ENCODE measurements at regions not wholly inside any gene's neighbourhood (a gene's known extent, or its start where the extent isn't known, plus 50 kb on each side); places are given as distances from the start of the nearest gene placed in this dataset.

DNA sequence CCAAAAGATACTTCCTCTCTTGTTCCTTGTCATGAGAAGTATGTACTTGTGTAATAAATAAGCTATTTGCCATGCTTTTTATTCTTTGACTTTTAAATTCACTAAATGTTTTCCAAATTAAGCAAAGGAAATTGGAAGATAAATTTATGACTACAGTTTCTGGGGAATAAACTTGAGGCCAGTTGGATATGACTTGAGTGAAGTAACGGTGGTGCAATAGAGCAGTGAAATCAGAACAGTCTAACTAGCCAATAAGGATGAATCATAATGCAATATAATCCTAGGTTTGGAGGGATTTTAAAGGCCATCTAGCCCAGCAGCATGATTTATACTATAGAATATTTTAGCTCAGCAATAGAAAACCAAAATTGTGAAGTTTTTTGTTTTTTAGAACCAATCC lies 183.8 kb upstream of the TCF21 start:
- no peaks in the 10 kb centered on the region for H3K9me3 ChIP-seq (replicated peaks; ENCODE audit: control insufficient read depth, insufficient read depth, low read length)
- ChIA-PET CTCF (interaction anchor here (0.6 kb wide), 1 partner anchor 334 kb away, joined by 3 read pairs; no protein-coding TSS in a partner anchor), POLR2A (no interaction called here)
- H3K9ac ChIP-seq (replicated peaks; ENCODE audit: extremely low read depth, insufficient read depth, low read length), result no peak overlapping the region
- no peak overlapping the region for H3K4me3 ChIP-seq (replicated peaks in 1 of 3; ENCODE audit: insufficient read depth in 1 of 3, low read depth in 1 of 3, low read length in 3 of 3)
- H3K79me2 ChIP-seq (ENCODE audit: control insufficient read depth, insufficient read depth, low read length), result no peaks in the 10 kb centered on the region
- no peak overlapping the region for H2AFZ ChIP-seq (ENCODE audit: low read depth, low read length)
- H4K20me1 ChIP-seq (replicated peaks; ENCODE audit: control insufficient read depth, extremely low read depth, insufficient read depth, low read length), result no peaks in the 10 kb centered on the region
- no peak overlapping the region for H3K4me2 ChIP-seq (ENCODE audit: insufficient read depth, low read length)
- TF ChIP-seq MYC (IDR thresholded peaks at IDR 0.05; ENCODE audit: low read depth, low read length), result no peak
- TF ChIP-seq FOS (IDR thresholded peaks at IDR 0.05; ENCODE audit: borderline replicate concordance, insufficient read depth, low read length), result no peak
- no peak for TF ChIP-seq POLR2AphosphoS5 (IDR thresholded peaks at IDR 0.05; ENCODE audit: insufficient read depth, low read depth, low read length)
- no peak for TF ChIP-seq EZH2 (IDR thresholded peaks at IDR 0.05; ENCODE audit: borderline replicate concordance, low read depth, low read length, severe bottlenecking)
- TF ChIP-seq, protein P1, sequence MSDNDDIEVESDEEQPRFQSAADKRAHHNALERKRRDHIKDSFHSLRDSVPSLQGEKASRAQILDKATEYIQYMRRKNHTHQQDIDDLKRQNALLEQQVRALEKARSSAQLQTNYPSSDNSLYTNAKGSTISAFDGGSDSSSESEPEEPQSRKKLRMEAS (IDR thresholded peaks at IDR 0.05; ENCODE audit: insufficient read depth, insufficient read length), result no peak
- no peak for TF ChIP-seq POLR2A (IDR thresholded peaks at IDR 0.05; ENCODE audit: low read depth, low read length)
- no peak for TF ChIP-seq GATA2 (IDR thresholded peaks at IDR 0.05; ENCODE audit: insufficient read depth, insufficient read length, low read depth, low read length)
- TF ChIP-seq JUN (IDR thresholded peaks at IDR 0.05; ENCODE audit: borderline replicate concordance, insufficient read depth, insufficient read length, low read depth), result no peak
- TF ChIP-seq, protein P2, sequence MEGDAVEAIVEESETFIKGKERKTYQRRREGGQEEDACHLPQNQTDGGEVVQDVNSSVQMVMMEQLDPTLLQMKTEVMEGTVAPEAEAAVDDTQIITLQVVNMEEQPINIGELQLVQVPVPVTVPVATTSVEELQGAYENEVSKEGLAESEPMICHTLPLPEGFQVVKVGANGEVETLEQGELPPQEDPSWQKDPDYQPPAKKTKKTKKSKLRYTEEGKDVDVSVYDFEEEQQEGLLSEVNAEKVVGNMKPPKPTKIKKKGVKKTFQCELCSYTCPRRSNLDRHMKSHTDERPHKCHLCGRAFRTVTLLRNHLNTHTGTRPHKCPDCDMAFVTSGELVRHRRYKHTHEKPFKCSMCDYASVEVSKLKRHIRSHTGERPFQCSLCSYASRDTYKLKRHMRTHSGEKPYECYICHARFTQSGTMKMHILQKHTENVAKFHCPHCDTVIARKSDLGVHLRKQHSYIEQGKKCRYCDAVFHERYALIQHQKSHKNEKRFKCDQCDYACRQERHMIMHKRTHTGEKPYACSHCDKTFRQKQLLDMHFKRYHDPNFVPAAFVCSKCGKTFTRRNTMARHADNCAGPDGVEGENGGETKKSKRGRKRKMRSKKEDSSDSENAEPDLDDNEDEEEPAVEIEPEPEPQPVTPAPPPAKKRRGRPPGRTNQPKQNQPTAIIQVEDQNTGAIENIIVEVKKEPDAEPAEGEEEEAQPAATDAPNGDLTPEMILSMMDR (IDR thresholded peaks at IDR 0.05; ENCODE audit: extremely low read depth in 1 of 2, insufficient read depth in 1 of 2, low read depth in 1 of 2, low read length in 2 of 2), result no peak
- no peak for DNase-seq (ENCODE audit: low read depth, low spot score)
- no peaks in the 10 kb centered on the region for H3K4me1 ChIP-seq (ENCODE audit: control insufficient read depth, extremely low read depth, insufficient read depth, low read length)
- no peaks in the 10 kb centered on the region for H3K9me1 ChIP-seq (replicated peaks; ENCODE audit: control insufficient read depth, extremely low read depth, insufficient read depth, low read length)
- FAIRE-seq, result no peak
- H3K27me3 ChIP-seq (ENCODE audit: control insufficient read depth in 2 of 2, insufficient read depth in 2 of 2, low read length in 2 of 2), result no peaks in the 10 kb centered on the region
- H3K36me3 ChIP-seq (ENCODE audit: control insufficient read depth in 2 of 2, extremely low read depth in 1 of 2, insufficient read depth in 2 of 2, low read length in 2 of 2), result no peaks in the 10 kb centered on the region
- no TSS peak for BruUV-seq (replicated peaks)
- dilution Hi-C loops (cut with MboI; ENCODE audit: extremely low pct_ligation_motif_present, low sequenced_read_pairs) (no loop called here), intact Hi-C loops (cut with micrococcal nuclease) (no loop called here)
- H3K27ac ChIP-seq (ENCODE audit: insufficient read depth, low read depth, low read length), result no peak overlapping the region
